NCI-H187 treated with DMSO at 0.1 percent for 48 hours (cell line): ENCODE measurements at regions not wholly inside any gene's neighbourhood (a gene's known extent, or its start where the extent isn't known, plus 50 kb on each side); places are given as distances from the start of the nearest gene placed in this dataset.
"Not testable (repeated sequence)": the region's sequence is repeated elsewhere in the genome, so short reads cannot be mapped to it uniquely, and the experiment has no call there.

Experiments used
- DNase-seq: peaks from one replicate; lab custom pipeline; 2025; lab: John Stamatoyannopoulos, UW

GRCh38 chrX:13518126-13518525 lies 51.3 kb upstream of the EGFL6 start:
- DNase-seq, result no peak

GRCh38 chrX:13515211-13515930 lies 54.0 kb upstream of the EGFL6 start:
- no peak for DNase-seq

- no peak for DNase-seq
These were observed 57.5 kb upstream of the EGFL6 start for GRCh38 chrX:13511944-13512330.

- DNase-seq, result no peak
These were observed 58.0 kb upstream of the EGFL6 start for GRCh38 chrX:13511241-13511943.

- DNase-seq, result no peak
These were observed 61.5 kb upstream of the EGFL6 start for GRCh38 chrX:13507893-13508292.

GRCh38 chrX:13506574-13506973 lies 62.8 kb upstream of the EGFL6 start:
- no peak for DNase-seq

- DNase-seq, result no peak
These were observed 66.8 kb upstream of the EGFL6 start for GRCh38 chrX:13502590-13502989.

GRCh38 chrX:13499736-13500135 lies 69.7 kb upstream of the EGFL6 start:
- no peak for DNase-seq

- no peak for DNase-seq
These were observed 71.2 kb upstream of the EGFL6 start for GRCh38 chrX:13498238-13498637.

GRCh38 chrX:13495232-13495631 lies 74.2 kb upstream of the EGFL6 start:
- DNase-seq, result no peak

- DNase-seq, result no peak
These were observed 74.8 kb upstream of the EGFL6 start for GRCh38 chrX:13494562-13494961.

- DNase-seq, result no peak
These were observed 75.7 kb upstream of the EGFL6 start for GRCh38 chrX:13493659-13494058.

GRCh38 chrX:13492286-13492685 lies 77.1 kb upstream of the EGFL6 start:
- DNase-seq, result no peak

GRCh38 chrX:13491061-13491460 lies 78.3 kb upstream of the EGFL6 start:
- no peak for DNase-seq

GRCh38 chrX:13489454-13489853 lies 79.9 kb upstream of the EGFL6 start:
- no peak for DNase-seq

- no peak for DNase-seq
These were observed 81.5 kb upstream of the EGFL6 start for GRCh38 chrX:13487731-13488505.

GRCh38 chrX:13485167-13485566 lies 84.2 kb upstream of the EGFL6 start:
- no peak for DNase-seq

GRCh38 chrX:13483773-13484172 lies 85.6 kb upstream of the EGFL6 start:
- DNase-seq, result no peak

GRCh38 chrX:13482746-13483541 lies 86.5 kb upstream of the EGFL6 start:
- no peak for DNase-seq

GRCh38 chrX:13480780-13481179 lies 88.6 kb upstream of the EGFL6 start:
- DNase-seq, result not testable (repeated sequence)

- no peak for DNase-seq
These were observed 90.0 kb upstream of the EGFL6 start for GRCh38 chrX:13479452-13479813.

GRCh38 chrX:13478740-13479451 lies 90.5 kb upstream of the EGFL6 start:
- no peak for DNase-seq
